ENCODE measurements at regions not wholly inside any gene's neighbourhood (a gene's known extent, or its start where the extent isn't known, plus 50 kb on each side); places are given as distances from the start of the nearest gene placed in this dataset.

DNA sequence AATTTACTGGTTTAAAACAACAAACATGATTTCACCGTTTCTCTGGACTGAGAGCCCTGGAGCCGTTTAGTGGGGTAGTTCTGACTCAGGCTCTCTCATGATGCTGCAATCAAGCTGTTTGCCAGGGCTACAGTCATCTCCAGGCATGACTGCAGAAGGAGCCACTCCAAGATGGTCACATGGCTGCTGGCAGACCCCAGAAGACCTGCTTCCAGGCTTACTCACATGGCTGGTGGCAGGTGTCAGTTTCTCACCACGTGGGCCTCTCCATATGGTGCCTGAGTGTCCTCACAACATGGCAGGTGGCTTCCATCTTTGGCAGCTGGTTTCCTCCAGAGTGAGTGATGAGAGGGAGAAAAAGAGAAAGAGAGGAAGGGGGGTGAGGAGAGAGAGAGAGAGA lies 378.3 kb upstream of the RGMA start:
- TF ChIP-seq EZH2 (IDR thresholded peaks at IDR 0.05; ENCODE audit: insufficient read depth, poor library complexity, severe bottlenecking) = no peak
- TF ChIP-seq EZH2phosphoT487 (IDR thresholded peaks at IDR 0.05; ENCODE audit: insufficient read depth, low read depth) = no peak
